Naive thymus-derived CD8-positive, alpha-beta T cell (primary cell): ENCODE measurements at regions not wholly inside any gene's neighbourhood (a gene's known extent, or its start where the extent isn't known, plus 50 kb on each side); places are given as distances from the start of the nearest gene placed in this dataset.

Source experiments
- ATAC-seq, 2 donors: fragments of 150-1000 bp; cut with Tn5 transposase in 1 of 2; sonication (Bioruptor Pico), chemical (Tn5 transposase) in 1 of 2; 1 replicate in 1 of 2; 2 replicates in 1 of 2; pipeline ENCODE4 v1.10.0; 2021; ENCODE audit warnings: mild to moderate bottlenecking in 2 of 2, moderate library complexity in 2 of 2
- POLR2A ChIA-PET: fragments of 350-600 bp; sonication (Branson Sonifier 250); formaldehyde crosslinking; loops from one replicate; lab custom pipeline; 2021; ENCODE audit warnings: antibody characterized with exemption; lab: Charles Lee
- DNase-seq, 10 donors: peaks; one replicate each; pipeline versions ENCODE4 v3.0.0 to v3.0.0-alpha.2; 2020 to 2022
- H3K27ac Mint-ChIP-seq, 10 donors: one replicate each; pipeline ENCODE4 v1.8.0; 2020 to 2022; ENCODE audit warnings: mild to moderate bottlenecking in 10 of 10, mixed read lengths in 10 of 10, moderate library complexity in 4 of 10, inconsistent platforms in 1 of 10
- H3K27me3 Mint-ChIP-seq, 5 donors: one replicate each; pipeline ENCODE4 v1.8.0; 2021 to 2022; ENCODE audit warnings: mixed read lengths in 5 of 5
- H3K36me3 Mint-ChIP-seq, 3 donors: one replicate each; pipeline ENCODE4 v1.8.0; 2020 to 2022; ENCODE audit warnings: mixed read lengths in 3 of 3, mild to moderate bottlenecking in 2 of 3, inconsistent platforms in 1 of 3
- H3K4me1 Mint-ChIP-seq, 4 donors: one replicate each; pipeline ENCODE4 v1.8.0; 2021 to 2022; ENCODE audit warnings: mixed read lengths in 4 of 4
- H3K4me3 Mint-ChIP-seq, 10 donors: one replicate each; pipeline ENCODE4 v1.8.0; 2020 to 2022; ENCODE audit warnings: mild to moderate bottlenecking in 10 of 10, mixed read lengths in 10 of 10, moderate library complexity in 6 of 10, inconsistent platforms in 1 of 10
- H3K9me3 Mint-ChIP-seq, 9 donors: one replicate each; pipeline ENCODE4 v1.8.0; 2020 to 2022; ENCODE audit warnings: mixed read lengths in 9 of 9, mild to moderate bottlenecking in 3 of 9, inconsistent platforms in 1 of 9, moderate library complexity in 1 of 9

- H3K27ac Mint-ChIP-seq, result no peak overlapping the region
These were observed 72.4 kb downstream of the MYCN start for GRCh38 chr2:16012626-16013358.

GRCh38 chr2:16012029-16012596, 71.8 kb downstream of the MYCN start:
- Mint-ChIP-seq H3K4me1 (peaks cover 5 to 9% (median 8%) of the 10 kb centered on the region in 4 donors), H3K9me3 (peaks cover 0 to 4% (median 0%) of the 10 kb centered on the region in 9 donors), H3K27ac (no peak overlapping the region), H3K27me3 (peaks cover 4 to 45% (median 17%) of the 10 kb centered on the region in 5 donors), H3K4me3 (peak overlapping the region in 1 of 10 donors; percentile 20), H3K36me3 (peaks cover 0 to 5% (median 4%) of the 10 kb centered on the region in 3 donors)
- ATAC-seq, result no peak
- POLR2A ChIA-PET, result no interaction called here
- DNase-seq, result no peak

More at GRCh38 chr2:16012626-16013358, 72.4 kb downstream of the MYCN start:
- DNase-seq, result no peak
- peak overlapping the region in 2 of 10 donors; percentile 21 to 83 for H3K4me3 Mint-ChIP-seq
- peaks cover 0 to 4% (median 0%) of the 10 kb centered on the region in 9 donors for H3K9me3 Mint-ChIP-seq
- POLR2A ChIA-PET, result no interaction called here
- no peak for ATAC-seq
- peaks cover 0 to 5% (median 4%) of the 10 kb centered on the region in 3 donors for H3K36me3 Mint-ChIP-seq
- H3K4me1 Mint-ChIP-seq, result peaks cover 5 to 9% (median 8%) of the 10 kb centered on the region in 4 donors
- peaks cover 0 to 47% (median 17%) of the 10 kb centered on the region in 5 donors for H3K27me3 Mint-ChIP-seq

GRCh38 chr2:16011621-16011960, 71.2 kb downstream of the MYCN start:
- no peak overlapping the region for H3K4me3 Mint-ChIP-seq
- POLR2A ChIA-PET, result no interaction called here

GRCh38 chr2:16010951-16011620, 70.7 kb downstream of the MYCN start:
- POLR2A ChIA-PET, result no interaction called here
- DNase-seq (no peak), ATAC-seq (no peak)
- Mint-ChIP-seq H3K27me3 (peaks cover 6 to 48% (median 17%) of the 10 kb centered on the region in 5 donors), H3K9me3 (peaks cover 0 to 4% (median 0%) of the 10 kb centered on the region in 9 donors), H3K36me3 (peaks cover 0 to 5% (median 4%) of the 10 kb centered on the region in 3 donors), H3K27ac (no peak overlapping the region), H3K4me3 (no peak overlapping the region), H3K4me1 (peaks cover 5 to 10% (median 9%) of the 10 kb centered on the region in 4 donors)

More at GRCh38 chr2:16011621-16011960, 71.2 kb downstream of the MYCN start:
- DNase-seq (no peak), ATAC-seq (no peak)
- Mint-ChIP-seq H3K4me1 (peaks cover 5 to 9% (median 8%) of the 10 kb centered on the region in 4 donors), H3K27me3 (peaks cover 6 to 45% (median 15%) of the 10 kb centered on the region in 5 donors), H3K27ac (no peak overlapping the region), H3K36me3 (peaks cover 0 to 5% (median 4%) of the 10 kb centered on the region in 3 donors), H3K9me3 (peaks cover 0 to 4% (median 0%) of the 10 kb centered on the region in 9 donors)

- DNase-seq (no peak), ATAC-seq (no peak)
- Mint-ChIP-seq H3K27ac (no peak overlapping the region), H3K9me3 (peaks cover 0 to 5% (median 0%) of the 10 kb centered on the region in 9 donors), H3K4me3 (no peak overlapping the region), H3K36me3 (peaks cover 0 to 5% (median 4%) of the 10 kb centered on the region in 3 donors), H3K4me1 (peaks cover 5 to 12% (median 9%) of the 10 kb centered on the region in 4 donors), H3K27me3 (peaks cover 15 to 42% (median 16%) of the 10 kb centered on the region in 5 donors)
- POLR2A ChIA-PET, result no interaction called here
These were observed 69.7 kb downstream of the MYCN start for GRCh38 chr2:16010011-16010410.

GRCh38 chr2:16009560-16009959, 69.2 kb downstream of the MYCN start:
- Mint-ChIP-seq H3K9me3 (peaks cover 0 to 3% (median 0%) of the 10 kb centered on the region in 9 donors), H3K36me3 (peaks cover 0 to 5% (median 4%) of the 10 kb centered on the region in 3 donors), H3K27ac (no peak overlapping the region), H3K27me3 (peaks cover 10 to 40% (median 17%) of the 10 kb centered on the region in 5 donors), H3K4me3 (no peak overlapping the region), H3K4me1 (peaks cover 5 to 11% (median 9%) of the 10 kb centered on the region in 4 donors)
- DNase-seq, result no peak
- no peak for ATAC-seq
- POLR2A ChIA-PET, result no interaction called here

GRCh38 chr2:16008856-16009255, 68.5 kb downstream of the MYCN start:
- Mint-ChIP-seq H3K4me3 (no peak overlapping the region), H3K27me3 (peaks cover 7 to 37% (median 18%) of the 10 kb centered on the region in 5 donors), H3K4me1 (peaks cover 5 to 10% (median 8%) of the 10 kb centered on the region in 4 donors), H3K36me3 (peaks cover 0 to 5% (median 4%) of the 10 kb centered on the region in 3 donors), H3K9me3 (peaks cover 0 to 3% (median 0%) of the 10 kb centered on the region in 9 donors), H3K27ac (no peak overlapping the region)
- DNase-seq (no peak), ATAC-seq (no peak)
- POLR2A ChIA-PET, result no interaction called here

- POLR2A ChIA-PET, result no interaction called here
- peaks cover 0 to 1% (median 1%) of the 10 kb centered on the region in 3 donors for H3K36me3 Mint-ChIP-seq
- ATAC-seq (no peak), DNase-seq (no peak)
- no peak overlapping the region for H3K4me3 Mint-ChIP-seq
- H3K9me3 Mint-ChIP-seq, result peaks cover 0 to 3% (median 0%) of the 10 kb centered on the region in 9 donors
- H3K27me3 Mint-ChIP-seq, result peaks cover 3 to 36% (median 19%) of the 10 kb centered on the region in 5 donors
- peaks cover 1 to 6% (median 3%) of the 10 kb centered on the region in 4 donors for H3K4me1 Mint-ChIP-seq
- no peak overlapping the region for H3K27ac Mint-ChIP-seq
These were observed 68.0 kb downstream of the MYCN start for GRCh38 chr2:16008331-16008850.

- peaks cover 0 to 5% (median 0%) of the 10 kb centered on the region in 9 donors for H3K9me3 Mint-ChIP-seq
- ATAC-seq, result no peak
- POLR2A ChIA-PET, result no interaction called here
- H3K4me3 Mint-ChIP-seq, result no peak overlapping the region
- H3K27me3 Mint-ChIP-seq, result peaks cover 2 to 30% (median 15%) of the 10 kb centered on the region in 5 donors
- peaks cover 0 to 4% (median 0%) of the 10 kb centered on the region in 4 donors for H3K4me1 Mint-ChIP-seq
- H3K36me3 Mint-ChIP-seq, result no peaks in the 10 kb centered on the region
- no peak for DNase-seq
- peak overlapping the region in 1 of 10 donors; percentile 49 for H3K27ac Mint-ChIP-seq
These were observed 67.0 kb downstream of the MYCN start for GRCh38 chr2:16007167-16007934.

GRCh38 chr2:16006537-16007166, 66.3 kb downstream of the MYCN start:
- no peak for ATAC-seq
- Mint-ChIP-seq H3K27ac (no peak overlapping the region), H3K4me1 (peaks cover 0 to 4% (median 0%) of the 10 kb centered on the region in 4 donors), H3K9me3 (peaks cover 0 to 5% (median 0%) of the 10 kb centered on the region in 9 donors), H3K36me3 (no peaks in the 10 kb centered on the region), H3K4me3 (no peak overlapping the region), H3K27me3 (peaks cover 2 to 30% (median 15%) of the 10 kb centered on the region in 5 donors)
- no peak for DNase-seq
- POLR2A ChIA-PET, result interaction anchor here (0.6 kb wide), 1 partner anchor 54 kb away, joined by 4 read pairs; no protein-coding TSS in a partner anchor

GRCh38 chr2:16005816-16006536, 65.6 kb downstream of the MYCN start:
- ATAC-seq (no peak), DNase-seq (no peak)
- POLR2A ChIA-PET, result interaction anchor here (0.6 kb wide), 1 partner anchor 54 kb away, joined by 4 read pairs; no protein-coding TSS in a partner anchor
- Mint-ChIP-seq H3K4me3 (no peak overlapping the region), H3K27ac (peak overlapping the region in 1 of 10 donors; percentile 15), H3K36me3 (no peaks in the 10 kb centered on the region), H3K27me3 (peaks cover 2 to 30% (median 15%) of the 10 kb centered on the region in 5 donors), H3K4me1 (peaks cover 0 to 4% (median 0%) of the 10 kb centered on the region in 4 donors), H3K9me3 (peaks cover 0 to 5% (median 0%) of the 10 kb centered on the region in 9 donors)
